ENCODE measurements at regions not wholly inside any gene's neighbourhood (a gene's known extent, or its start where the extent isn't known, plus 50 kb on each side); places are given as distances from the start of the nearest gene placed in this dataset.

DNA sequence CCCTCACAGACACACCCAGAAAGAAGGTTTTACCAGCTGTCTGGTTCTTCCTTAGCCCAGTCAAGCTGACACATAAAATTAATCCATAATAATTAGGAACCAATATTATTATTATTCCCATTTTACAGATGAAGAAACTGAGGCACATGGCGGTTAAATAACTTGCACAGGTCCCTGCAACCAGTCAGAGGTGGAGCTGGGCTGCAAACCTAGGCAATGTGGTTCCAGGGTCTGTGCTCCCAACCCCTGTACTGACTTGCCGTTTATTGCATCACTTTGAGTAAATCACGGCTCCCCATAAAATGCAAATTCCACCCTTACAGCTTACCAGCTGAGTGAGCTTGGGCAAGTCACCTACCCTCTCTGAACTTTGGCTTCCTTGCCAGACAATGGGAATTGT lies 179.2 kb upstream of the POU3F1 start:
- Histone ChIP-seq H3K79me2 (ENCODE audit: insufficient read depth, low read length) (no peaks in the 10 kb centered on the region), H2BK5ac (ENCODE audit: insufficient read length, low read length) (no peak overlapping the region), H2BK120ac (ENCODE audit: low read depth, low read length, poor library complexity, severe bottlenecking) (no peak overlapping the region), H4K5ac (ENCODE audit: insufficient read length, low read depth, low read length) (no peak overlapping the region), H3K18ac (ENCODE audit: insufficient read length, low read depth, low read length) (no peak overlapping the region), H3K4me2 (ENCODE audit: insufficient read depth, insufficient read length, low read length) (no peak overlapping the region), H2BK20ac (ENCODE audit: low read depth, low read length, poor library complexity, severe bottlenecking) (no peak overlapping the region), H3K9ac (ENCODE audit: extremely low read depth, insufficient read length, low read length) (no peak overlapping the region), H4K8ac (replicated peaks; ENCODE audit: insufficient read length, low read depth, low read length) (no peak overlapping the region), H2BK12ac (ENCODE audit: insufficient read length, low read depth, low read length) (no peak overlapping the region), H2AFZ (ENCODE audit: low read length) (no peak overlapping the region), H3K9me3 (ENCODE audit: control insufficient read depth, low read depth, low read length) (peaks cover 4% of the 10 kb centered on the region), H3K14ac (ENCODE audit: insufficient read depth, low read length) (no peak overlapping the region), H3K79me1 (ENCODE audit: insufficient read depth, low read depth, low read length, poor library complexity, severe bottlenecking) (no peaks in the 10 kb centered on the region), H3K23me2 (ENCODE audit: insufficient read length, low read depth, low read length, poor library complexity, severe bottlenecking) (no peaks in the 10 kb centered on the region), H3K23ac (ENCODE audit: insufficient read length, low read depth, low read length) (no peak overlapping the region), H4K91ac (ENCODE audit: insufficient read length, low read depth, low read length) (no peak overlapping the region), H2BK15ac (ENCODE audit: low read depth, low read length) (no peak overlapping the region), H3K4ac (ENCODE audit: low read depth, low read length) (no peak overlapping the region), H2AK5ac (ENCODE audit: insufficient read length, low read length) (no peak overlapping the region), H3K56ac (ENCODE audit: insufficient read length, low read depth, low read length) (no peak overlapping the region), H4K20me1 (ENCODE audit: control insufficient read depth, insufficient read depth, insufficient read length) (no peaks in the 10 kb centered on the region), H3K27me3 (ENCODE audit: insufficient read depth, low read length) (no peaks in the 10 kb centered on the region; the same call in 1 of the 2 replicates), H3K27ac (ENCODE audit: insufficient read length, low read depth, low read length) (no peak overlapping the region), H3K4me1 (ENCODE audit: insufficient read depth, low read length) (peaks cover 13% of the 10 kb centered on the region), H3T11ph (ENCODE audit: low read length) (no peak overlapping the region)
- peaks cover 2% of the 10 kb centered on the region; the same call in 1 of the 2 replicates for H3K27me3 Mint-ChIP-seq (ENCODE audit: low read depth)
- DNase-seq: no peak
- no CpG with 5 or more reads among the region's 3 CpGs for WGBS (ENCODE audit: extremely low coverage, insufficient read length, low lambda C conversion rate)
- H3K36me3 Mint-ChIP-seq (ENCODE audit: insufficient read depth in 1 of 3, low read depth in 3 of 3): peaks cover 10 to 28% (median 10%) of the 10 kb centered on the region in 3 experiments
- H3K4me3 Mint-ChIP-seq: no peak overlapping the region
- no peak for TF ChIP-seq CTCF (conservative IDR thresholded peaks at IDR 0.05)
- no peak overlapping the region for H3K27ac Mint-ChIP-seq
- H3K4me1 Mint-ChIP-seq: peaks cover 24% of the 10 kb centered on the region in 2 experiments
- peaks cover 17 to 31% of the 10 kb centered on the region in 2 experiments; a peak in 4 of 5 replicates for H3K9me3 Mint-ChIP-seq

Measured in H9 (cell line).